Posterior cingulate gyrus (tissue), 11 donors: ENCODE measurements at regions not wholly inside any gene's neighbourhood (a gene's known extent, or its start where the extent isn't known, plus 50 kb on each side); places are given as distances from the start of the nearest gene placed in this dataset.

Experiments used
- DNase-seq, 10 donors: peaks; one replicate each; pipeline versions ENCODE4 v3.0.0 to v3.0.0-alpha.2; 2020 to 2021; ENCODE audit warnings: mixed read lengths in 3 of 10
- intact Hi-C: fragments of 100-400 bp; cut with DNase I; formaldehyde crosslinking; loops from one replicate; pipeline ENCODE4 v1.15.1; 2023

GRCh38 chr1:14499312-14500040 lies 99.0 kb upstream of the KAZN start:
- no peak for DNase-seq
- intact Hi-C loops: no loop called here

GRCh38 chr1:14500041-14500440 lies 98.4 kb upstream of the KAZN start:
- intact Hi-C loops: no loop called here
- DNase-seq: no peak

- intact Hi-C loops: no loop called here
These were observed 97.6 kb upstream of the KAZN start for GRCh38 chr1:14500912-14501311.

GRCh38 chr1:14504517-14504916 lies 94.0 kb upstream of the KAZN start:
- intact Hi-C loops: no loop called here
- DNase-seq: no peak

More at GRCh38 chr1:14500912-14501311, 97.6 kb upstream of the KAZN start:
- no peak for DNase-seq

- DNase-seq: no peak
- intact Hi-C loops: no loop called here
These were observed 91.8 kb upstream of the KAZN start for GRCh38 chr1:14506471-14507255.

GRCh38 chr1:14507262-14507661 lies 91.2 kb upstream of the KAZN start:
- no peak for DNase-seq
- intact Hi-C loops: no loop called here

- intact Hi-C loops: no loop called here
- no peak for DNase-seq
These were observed 89.9 kb upstream of the KAZN start for GRCh38 chr1:14508613-14509012.

GRCh38 chr1:14511166-14511680 lies 87.3 kb upstream of the KAZN start:
- intact Hi-C loops: no loop called here
- no peak for DNase-seq

GRCh38 chr1:14511796-14512585 lies 86.5 kb upstream of the KAZN start:
- intact Hi-C loops: no loop called here
- no peak for DNase-seq

- no peak for DNase-seq
- intact Hi-C loops: no loop called here
These were observed 85.4 kb upstream of the KAZN start for GRCh38 chr1:14513111-14513510.

- no peak for DNase-seq
- intact Hi-C loops: no loop called here
These were observed 83.7 kb upstream of the KAZN start for GRCh38 chr1:14514739-14515138.

- no peak for DNase-seq
- intact Hi-C loops: no loop called here
These were observed 81.3 kb upstream of the KAZN start for GRCh38 chr1:14516974-14517840.

- no peak for DNase-seq
- intact Hi-C loops: no loop called here
These were observed 80.7 kb upstream of the KAZN start for GRCh38 chr1:14517841-14518180.

GRCh38 chr1:14519976-14520375 lies 78.5 kb upstream of the KAZN start:
- intact Hi-C loops: no loop called here
- DNase-seq: no peak

GRCh38 chr1:14520514-14521163 lies 77.8 kb upstream of the KAZN start:
- intact Hi-C loops: no loop called here
- DNase-seq: no peak

- intact Hi-C loops: no loop called here
- DNase-seq: no peak
These were observed 76.9 kb upstream of the KAZN start for GRCh38 chr1:14521622-14522021.

- no peak for DNase-seq
- intact Hi-C loops: no loop called here
These were observed 76.2 kb upstream of the KAZN start for GRCh38 chr1:14522077-14522925.

- DNase-seq: peak in 3 of 10 donors; percentile 15 to 18 (median 17)
- intact Hi-C loops: no loop called here
These were observed 75.6 kb upstream of the KAZN start for GRCh38 chr1:14522926-14523241.
